Transverse colon (tissue), 4 donors: ENCODE measurements at regions not wholly inside any gene's neighbourhood (a gene's known extent, or its start where the extent isn't known, plus 50 kb on each side); places are given as distances from the start of the nearest gene placed in this dataset.
"Not testable (repeated sequence)": the region's sequence is repeated elsewhere in the genome, so short reads cannot be mapped to it uniquely, and the experiment has no call there.

Source experiments
- DNase-seq: peaks from one replicate; pipeline ENCODE4 v3.0.0-alpha.2; 2019
- H3K27ac ChIP-seq, 4 donors: fragments of 200-600 bp; sonication (generic); 2 replicates each; pipeline ENCODE4 v1.5.1; 2016 to 2018; ENCODE audit warnings: inconsistent platforms in 4 of 4
- H3K27me3 ChIP-seq: fragments of 200-600 bp; sonication (generic); 2 replicates; pipeline ENCODE4 v1.5.1; 2017; ENCODE audit warnings: inconsistent platforms
- H3K36me3 ChIP-seq, 4 donors: fragments of 200-600 bp; sonication (generic); 2 replicates each; pipeline ENCODE4 v1.5.1; 2017 to 2019; ENCODE audit warnings: inconsistent platforms in 4 of 4
- H3K4me1 ChIP-seq, 4 donors: fragments of 200-600 bp; sonication (generic); 2 replicates each; pipeline ENCODE4 v1.5.1; 2017 to 2020; ENCODE audit warnings: inconsistent platforms in 4 of 4
- H3K4me3 ChIP-seq, 4 donors: fragments of 200-600 bp; sonication (generic); 1 replicate in 1 of 4; 2 replicates in 3 of 4; pipeline versions ENCODE4 v1.5.1 to v1.6.1; 2017 to 2019; ENCODE audit warnings: inconsistent platforms in 4 of 4
- H3K9me3 ChIP-seq, 2 donors: fragments of 200-600 bp; sonication (generic); 2 replicates each; pipeline ENCODE4 v1.5.1; 2017 to 2019; ENCODE audit warnings: inconsistent platforms in 2 of 2
- CTCF ChIP-seq, 5 experiments: fragments of 200-600 bp in 3 of 5; fragments of 450-650 bp in 2 of 5; sonication (generic) in 3 of 5; IDR thresholded peaks; 1 replicate in 2 of 5; 2 replicates in 3 of 5; pipeline ENCODE4 v1.5.1; 2016 to 2017; ENCODE audit warnings: antibody characterized with exemption in 5 of 5, inconsistent platforms in 3 of 5, mild to moderate bottlenecking in 2 of 5, moderate library complexity in 1 of 5
- EP300 ChIP-seq: sonication (generic); formaldehyde crosslinking; IDR thresholded peaks from one replicate; pipeline ENCODE4 v1.6.1; 2017; ENCODE audit warnings: antibody characterized with exemption, low read depth
- POLR2A ChIP-seq: fragments of 450-650 bp; IDR thresholded peaks from one replicate; pipeline ENCODE4 v1.6.1; 2016; ENCODE audit warnings: antibody characterized with exemption, mild to moderate bottlenecking, moderate library complexity
- POLR2AphosphoS5 ChIP-seq, 3 donors: sonication (generic); formaldehyde crosslinking; IDR thresholded peaks; one replicate each; pipeline ENCODE4 v1.6.1; 2016; ENCODE audit warnings: antibody characterized with exemption in 3 of 3
- WGBS, 2 donors: methylation state at CpG; one replicate each; pipeline ENCODE4 v1.1.5; 2018; ENCODE audit warnings: low coverage in 1 of 2; 5-methylcytosine and 5-hydroxymethylcytosine counted together
- in situ Hi-C, 4 donors: fragments of 200-750 bp; cut with MboI; loops; one replicate each; pipeline versions ENCODE4 v1.15.0 to v1.15.1; 2017; ENCODE audit warnings: low sequenced_read_pairs in 3 of 4, low pct_ligation_motif_present in 1 of 4, low pct_unique_long_range_greater_than_20kb in 1 of 4
- intact Hi-C: fragments of 100-400 bp; cut with DNase I; formaldehyde crosslinking; loops from one replicate; pipeline ENCODE4 v1.15.1; 2023; ENCODE audit warnings: low total_unique reads

- Histone ChIP-seq H3K27ac (no peak overlapping the region), H3K27me3 (no peaks in the 10 kb centered on the region), H3K4me1 (no peaks in the 10 kb centered on the region), H3K36me3 (no peaks in the 10 kb centered on the region), H3K9me3 (no peaks in the 10 kb centered on the region), H3K4me3 (no peak overlapping the region)
- in situ Hi-C loops: no loop called here
- intact Hi-C loops: no loop called here
- TF ChIP-seq EP300 (no peak), CTCF (IDR thresholded peaks at IDR 0.05) (no peak), POLR2A (no peak), POLR2AphosphoS5 (IDR thresholded peaks at IDR 0.05) (no peak)
- DNase-seq: no peak
- 67% methylated on average over 1 of the region's 1 CpG for WGBS, 2 donors
These were observed 182.4 kb upstream of the MAP3K1 start for GRCh38 chr5:56632939-56633338.

GRCh38 chr5:56632199-56632598, 183.2 kb upstream of the MAP3K1 start:
- no peaks in the 10 kb centered on the region for H3K9me3 ChIP-seq
- in situ Hi-C loops: no loop called here
- WGBS, 2 donors: 33 to 87% methylated on average over 1 to 2 of the region's 2 CpGs
- H3K27me3 ChIP-seq: no peaks in the 10 kb centered on the region
- H3K4me1 ChIP-seq: no peaks in the 10 kb centered on the region
- H3K4me3 ChIP-seq: no peak overlapping the region
- DNase-seq: no peak
- no peaks in the 10 kb centered on the region for H3K36me3 ChIP-seq
- TF ChIP-seq EP300: no peak
- no peak for TF ChIP-seq POLR2AphosphoS5 (IDR thresholded peaks at IDR 0.05)
- TF ChIP-seq POLR2A: no peak
- no peak for TF ChIP-seq CTCF (IDR thresholded peaks at IDR 0.05)
- intact Hi-C loops: no loop called here
- H3K27ac ChIP-seq: no peak overlapping the region

GRCh38 chr5:56631719-56632118, 183.6 kb upstream of the MAP3K1 start:
- Histone ChIP-seq H3K27ac (no peak overlapping the region), H3K9me3 (no peaks in the 10 kb centered on the region), H3K27me3 (no peaks in the 10 kb centered on the region), H3K4me1 (no peaks in the 10 kb centered on the region), H3K4me3 (no peak overlapping the region), H3K36me3 (no peaks in the 10 kb centered on the region)
- in situ Hi-C loops: no loop called here
- WGBS, 2 donors: 56 to 74% methylated on average over 2 of the region's 2 CpGs
- intact Hi-C loops: no loop called here
- no peak for TF ChIP-seq POLR2A
- DNase-seq: no peak

GRCh38 chr5:56628616-56629015, 186.7 kb upstream of the MAP3K1 start:
- DNase-seq, intact Hi-C loops, H3K27me3 ChIP-seq, H3K4me1 ChIP-seq, H3K9me3 ChIP-seq, H3K36me3 ChIP-seq, in situ Hi-C loops, H3K27ac ChIP-seq, H3K4me3 ChIP-seq: not testable (repeated sequence)
- WGBS, 2 donors: 92% methylated on average over 4 of the region's 4 CpGs; no CpG with 5 or more reads in 1 of the 2 donors

- WGBS, 2 donors: 44 to 52% methylated on average over 2 of the region's 2 CpGs
- H3K27ac ChIP-seq: no peak overlapping the region
- no peaks in the 10 kb centered on the region for H3K9me3 ChIP-seq
- intact Hi-C loops: no loop called here
- H3K27me3 ChIP-seq: no peaks in the 10 kb centered on the region
- TF ChIP-seq CTCF (IDR thresholded peaks at IDR 0.05) (no peak), POLR2A (no peak), EP300 (no peak), POLR2AphosphoS5 (IDR thresholded peaks at IDR 0.05) (no peak)
- no peak for DNase-seq
- in situ Hi-C loops: no loop called here
- H3K36me3 ChIP-seq: no peaks in the 10 kb centered on the region
- no peak overlapping the region for H3K4me3 ChIP-seq
- H3K4me1 ChIP-seq: no peaks in the 10 kb centered on the region
These were observed 189.8 kb upstream of the MAP3K1 start for GRCh38 chr5:56625541-56625940.
